Right hindlimb (tissue), 1 donor: ENCODE measurements at regions not wholly inside any gene's neighbourhood (a gene's known extent, or its start where the extent isn't known, plus 50 kb on each side); places are given as distances from the start of the nearest gene placed in this dataset.

ENCODE experiments used
- DNase-seq: peaks from one replicate; pipeline ENCODE4 v3.0.0-alpha.2; 2018

- DNase-seq: no peak
Measured at GRCh38 chr20:17023806-17024205, 203.0 kb upstream of the PCSK2 start.

GRCh38 chr20:17024513-17025119, 202.2 kb upstream of the PCSK2 start:
- DNase-seq: no peak

- no peak for DNase-seq
Measured at GRCh38 chr20:17026346-17026745, 200.5 kb upstream of the PCSK2 start.

GRCh38 chr20:17029698-17030097, 197.1 kb upstream of the PCSK2 start:
- DNase-seq: no peak

- no peak for DNase-seq
Measured at GRCh38 chr20:17036541-17036940, 190.3 kb upstream of the PCSK2 start.

- DNase-seq: no peak
Measured at GRCh38 chr20:17042122-17042521, 184.7 kb upstream of the PCSK2 start.

GRCh38 chr20:17043323-17043722, 183.5 kb upstream of the PCSK2 start:
- no peak for DNase-seq

- DNase-seq: no peak
Measured at GRCh38 chr20:17044891-17045290, 181.9 kb upstream of the PCSK2 start.

- DNase-seq: no peak
Measured at GRCh38 chr20:17059465-17059864, 167.4 kb upstream of the PCSK2 start.

- no peak for DNase-seq
Measured at GRCh38 chr20:17061715-17062114, 165.1 kb upstream of the PCSK2 start.

GRCh38 chr20:17062712-17063111, 164.1 kb upstream of the PCSK2 start:
- no peak for DNase-seq

- DNase-seq: no peak
Measured at GRCh38 chr20:17066902-17067301, 159.9 kb upstream of the PCSK2 start.

- DNase-seq: no peak
Measured at GRCh38 chr20:17068084-17068711, 158.6 kb upstream of the PCSK2 start.

- DNase-seq: no peak
Measured at GRCh38 chr20:17077030-17077429, 149.8 kb upstream of the PCSK2 start.

GRCh38 chr20:17083738-17084137, 143.1 kb upstream of the PCSK2 start:
- DNase-seq: no peak

GRCh38 chr20:17084909-17085308, 141.9 kb upstream of the PCSK2 start:
- no peak for DNase-seq

GRCh38 chr20:17093782-17094181, 133.1 kb upstream of the PCSK2 start:
- no peak for DNase-seq

GRCh38 chr20:17097603-17098002, 129.2 kb upstream of the PCSK2 start:
- no peak for DNase-seq

GRCh38 chr20:17100506-17100905, 126.3 kb upstream of the PCSK2 start:
- no peak for DNase-seq

- no peak for DNase-seq
Measured at GRCh38 chr20:17107127-17107526, 119.7 kb upstream of the PCSK2 start.

GRCh38 chr20:17108896-17109295, 117.9 kb upstream of the PCSK2 start:
- DNase-seq: no peak

- DNase-seq: no peak
Measured at GRCh38 chr20:17109307-17109706, 117.5 kb upstream of the PCSK2 start.

- DNase-seq: no peak
Measured at GRCh38 chr20:17128206-17128605, 98.6 kb upstream of the PCSK2 start.

GRCh38 chr20:17129089-17129488, 97.8 kb upstream of the PCSK2 start:
- no peak for DNase-seq

GRCh38 chr20:17137692-17138091, 89.1 kb upstream of the PCSK2 start:
- no peak for DNase-seq
